WTC11 (cell line): ENCODE measurements at regions not wholly inside any gene's neighbourhood (a gene's known extent, or its start where the extent isn't known, plus 50 kb on each side); places are given as distances from the start of the nearest gene placed in this dataset.

Experiments used
- ATAC-seq: fragments of 200-7000 bp; cut with Tn5 transposase; 2 replicates; pipeline ENCODE4 v1.10.0; 2021; ENCODE audit warnings: mild to moderate bottlenecking, moderate library complexity
- CTCF ChIA-PET: fragments of 300-600 bp; sonication (Branson Sonifier 250); formaldehyde crosslinking; loops from one replicate; lab custom pipeline; 2021; ENCODE audit warnings: antibody characterized with exemption; lab: Charles Lee
- POLR2A ChIA-PET: fragments of 350-600 bp; sonication (Branson Sonifier 250); formaldehyde crosslinking; loops from one replicate; lab custom pipeline; 2021; ENCODE audit warnings: antibody characterized with exemption; lab: Charles Lee
- DNase-seq: peaks from one replicate; pipeline ENCODE4 v3.0.0; 2021; ENCODE audit warnings: low spot score
- H3K27ac Mint-ChIP-seq: 2 replicates; pipeline ENCODE4 v1.8.0; 2021; ENCODE audit warnings: mixed read lengths
- H3K27me3 Mint-ChIP-seq: 2 replicates; pipeline ENCODE4 v1.8.0; 2021; ENCODE audit warnings: low read depth, mild to moderate bottlenecking, moderate library complexity, mixed read lengths
- H3K36me3 Mint-ChIP-seq: 2 replicates; pipeline ENCODE4 v1.8.0; 2021; ENCODE audit warnings: mixed read lengths
- H3K4me1 Mint-ChIP-seq: 2 replicates; pipeline ENCODE4 v1.8.0; 2022; ENCODE audit warnings: mixed read lengths
- H3K4me3 Mint-ChIP-seq: 2 replicates; pipeline ENCODE4 v1.8.0; 2021; ENCODE audit warnings: mild to moderate bottlenecking, moderate library complexity, mixed read lengths
- H3K9me3 Mint-ChIP-seq: 2 replicates; pipeline ENCODE4 v1.8.0; 2021; ENCODE audit warnings: mixed read lengths
- AFF4 ChIP-seq: sonication (generic); formaldehyde crosslinking; IDR thresholded peaks from 2 replicates; pipeline ENCODE4 v1.8.1; 2023; ENCODE audit warnings: mild to moderate bottlenecking, missing genetic modification reagents, borderline replicate concordance
- ATF3 ChIP-seq: sonication (generic); formaldehyde crosslinking; conservative IDR thresholded peaks from 2 replicates; pipeline ENCODE4 v1.8.1; 2022; ENCODE audit warnings: mild to moderate bottlenecking, missing genetic modification reagents
- CREB1 ChIP-seq: sonication (generic); formaldehyde crosslinking; IDR thresholded peaks from 2 replicates; pipeline ENCODE4 v1.8.0; 2023; ENCODE audit warnings: mild to moderate bottlenecking, missing genetic modification reagents
- GABPB1 ChIP-seq: sonication (generic); formaldehyde crosslinking; IDR thresholded peaks from 2 replicates; pipeline ENCODE4 v1.8.1; 2023; ENCODE audit warnings: mild to moderate bottlenecking, missing genetic modification reagents
- NFYB ChIP-seq: sonication (generic); formaldehyde crosslinking; conservative IDR thresholded peaks from 2 replicates; pipeline ENCODE4 v1.8.0; 2022; ENCODE audit warnings: low read depth, missing genetic modification reagents
- NR1H2 ChIP-seq: sonication (generic); formaldehyde crosslinking; IDR thresholded peaks from 2 replicates; pipeline ENCODE4 v1.9.0; 2021; ENCODE audit warnings: mild to moderate bottlenecking, moderate library complexity, missing genetic modification reagents
- OVOL2 ChIP-seq: fragments of 250-450 bp; sonication (Bioruptor Pico); IDR thresholded peaks from 2 replicates; pipeline ENCODE4 v1.9.0; 2021; ENCODE audit warnings: mild to moderate bottlenecking, borderline replicate concordance
- SMAD4 ChIP-seq: sonication (generic); formaldehyde crosslinking; IDR thresholded peaks from 2 replicates; pipeline ENCODE4 v1.8.0; 2022; ENCODE audit warnings: mild to moderate bottlenecking, missing genetic modification reagents
- SP1 ChIP-seq: sonication (generic); formaldehyde crosslinking; conservative IDR thresholded peaks from 2 replicates; pipeline ENCODE4 v1.8.1; 2022; ENCODE audit warnings: missing genetic modification reagents
- ZBTB21 ChIP-seq: sonication (generic); formaldehyde crosslinking; IDR thresholded peaks from 2 replicates; pipeline ENCODE4 v1.8.1; 2023; ENCODE audit warnings: mild to moderate bottlenecking, missing genetic modification reagents, borderline replicate concordance
- ZNF219 ChIP-seq: sonication (generic); formaldehyde crosslinking; IDR thresholded peaks from 2 replicates; pipeline ENCODE4 v1.8.0; 2023; ENCODE audit warnings: missing genetic modification reagents, mild to moderate bottlenecking, borderline replicate concordance
- ZNF232 ChIP-seq: sonication (generic); formaldehyde crosslinking; IDR thresholded peaks from 2 replicates; pipeline ENCODE4 v1.8.0; 2022; ENCODE audit warnings: mild to moderate bottlenecking, missing genetic modification reagents
- ZNF281 ChIP-seq: sonication (generic); formaldehyde crosslinking; IDR thresholded peaks from 2 replicates; pipeline ENCODE4 v1.8.0; 2023; ENCODE audit warnings: mild to moderate bottlenecking, missing genetic modification reagents
- ZNF512 ChIP-seq: sonication (generic); formaldehyde crosslinking; IDR thresholded peaks from 2 replicates; pipeline ENCODE4 v1.8.1; 2022; ENCODE audit warnings: missing genetic modification reagents, borderline replicate concordance
- ZNF532 ChIP-seq: fragments of 250-450 bp; sonication (Bioruptor Pico); IDR thresholded peaks from 2 replicates; pipeline ENCODE4 v1.9.0; 2021; ENCODE audit warnings: mild to moderate bottlenecking, borderline replicate concordance
- TF ChIP-seq, protein P1 (sequence below): sonication (generic); formaldehyde crosslinking; IDR thresholded peaks from 2 replicates; pipeline ENCODE4 v1.8.0; 2023; ENCODE audit warnings: missing genetic modification reagents

DNA sequence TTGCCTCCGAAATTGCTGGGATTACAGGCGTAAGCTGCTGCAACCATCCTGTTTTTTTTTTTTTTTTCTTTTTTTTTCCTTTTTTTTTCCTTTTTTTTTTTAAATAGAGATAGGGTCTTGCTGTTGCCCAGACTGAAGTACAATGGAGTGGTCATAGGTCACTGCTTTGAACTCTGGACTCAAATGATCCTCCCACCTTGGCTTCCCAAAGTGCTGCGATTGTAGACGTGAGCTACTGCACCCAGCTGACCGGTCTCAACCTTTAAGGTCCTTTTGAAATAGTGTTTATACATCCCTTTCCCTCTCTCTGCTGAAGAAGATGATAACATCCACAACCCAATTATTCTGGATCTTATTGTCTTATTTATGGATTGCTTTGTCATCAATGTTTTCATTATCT, 548.7 kb downstream of the GBA3 start:
- TF ChIP-seq GABPB1 (no peak), ZNF532 (CRISPR knock-in tag) (no peak), NFYB (CRISPR knock-in tag) (no peak), ZNF512 (CRISPR knock-in tag) (no peak), ZBTB21 (CRISPR knock-in tag) (no peak), SMAD4 (no peak), ATF3 (CRISPR knock-in tag) (no peak), ZNF281 (CRISPR knock-in tag) (no peak), OVOL2 (CRISPR knock-in tag) (no peak), CREB1 (CRISPR knock-in tag) (no peak), NR1H2 (CRISPR knock-in tag) (no peak), ZNF219 (CRISPR knock-in tag) (no peak), SP1 (no peak), AFF4 (no peak), ZNF232 (CRISPR knock-in tag) (no peak)
- TF ChIP-seq, protein P1, sequence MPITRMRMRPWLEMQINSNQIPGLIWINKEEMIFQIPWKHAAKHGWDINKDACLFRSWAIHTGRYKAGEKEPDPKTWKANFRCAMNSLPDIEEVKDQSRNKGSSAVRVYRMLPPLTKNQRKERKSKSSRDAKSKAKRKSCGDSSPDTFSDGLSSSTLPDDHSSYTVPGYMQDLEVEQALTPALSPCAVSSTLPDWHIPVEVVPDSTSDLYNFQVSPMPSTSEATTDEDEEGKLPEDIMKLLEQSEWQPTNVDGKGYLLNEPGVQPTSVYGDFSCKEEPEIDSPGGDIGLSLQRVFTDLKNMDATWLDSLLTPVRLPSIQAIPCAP (CRISPR knock-in tag): no peak
- DNase-seq: no peak
- no peak for ATAC-seq
- Mint-ChIP-seq H3K27me3 (no peaks in the 10 kb centered on the region), H3K9me3 (peaks cover 9% of the 10 kb centered on the region), H3K4me3 (no peak overlapping the region), H3K27ac (no peak overlapping the region), H3K4me1 (0 out of 2 replicates have a peak, but pooled peaks cover 4% of the 10 kb centered on the region), H3K36me3 (no peaks in the 10 kb centered on the region)
- POLR2A ChIA-PET: no interaction called here
- CTCF ChIA-PET: interaction anchor here (0.7 kb wide), 1 partner anchor 363 kb away, joined by 4 read pairs; no protein-coding TSS in a partner anchor
